Right kidney (tissue), 1 donor: ENCODE measurements at regions not wholly inside any gene's neighbourhood (a gene's known extent, or its start where the extent isn't known, plus 50 kb on each side); places are given as distances from the start of the nearest gene placed in this dataset.

Experiments used
- DNase-seq: peaks from one replicate; pipeline ENCODE4 v3.0.0-alpha.2; 2016

GRCh38 chr4:126784966-126785580, 847.7 kb upstream of the INTU start:
- DNase-seq, result no peak

GRCh38 chr4:126790633-126791032, 842.1 kb upstream of the INTU start:
- DNase-seq, result no peak

GRCh38 chr4:126794363-126794762, 838.4 kb upstream of the INTU start:
- no peak for DNase-seq

- DNase-seq, result no peak
Measured at GRCh38 chr4:126798214-126798613, 834.5 kb upstream of the INTU start.

- no peak for DNase-seq
Measured at GRCh38 chr4:126799416-126799815, 833.3 kb upstream of the INTU start.

- no peak for DNase-seq
Measured at GRCh38 chr4:126799971-126800574, 832.7 kb upstream of the INTU start.

- DNase-seq, result no peak
Measured at GRCh38 chr4:126800575-126801141, 832.1 kb upstream of the INTU start.

GRCh38 chr4:126807132-126807531, 825.6 kb upstream of the INTU start:
- DNase-seq, result no peak

GRCh38 chr4:126812076-126812475, 820.7 kb upstream of the INTU start:
- no peak for DNase-seq

GRCh38 chr4:126820631-126821030, 812.1 kb upstream of the INTU start:
- no peak for DNase-seq

GRCh38 chr4:126821152-126821551, 811.6 kb upstream of the INTU start:
- DNase-seq, result no peak

- no peak for DNase-seq
Measured at GRCh38 chr4:126825083-126825482, 807.7 kb upstream of the INTU start.

- no peak for DNase-seq
Measured at GRCh38 chr4:126827669-126828068, 805.1 kb upstream of the INTU start.

- no peak for DNase-seq
Measured at GRCh38 chr4:126834854-126835253, 797.9 kb upstream of the INTU start.

- DNase-seq, result no peak
Measured at GRCh38 chr4:126838941-126839679, 793.6 kb upstream of the INTU start.

GRCh38 chr4:126843492-126844067, 789.2 kb upstream of the INTU start:
- no peak for DNase-seq

GRCh38 chr4:126850286-126850685, 782.5 kb upstream of the INTU start:
- no peak for DNase-seq

- no peak for DNase-seq
Measured at GRCh38 chr4:126851391-126851790, 781.4 kb upstream of the INTU start.

GRCh38 chr4:126853715-126854114, 779.0 kb upstream of the INTU start:
- no peak for DNase-seq

- no peak for DNase-seq
Measured at GRCh38 chr4:126856906-126857305, 775.9 kb upstream of the INTU start.

- DNase-seq, result no peak
Measured at GRCh38 chr4:126859314-126859713, 773.4 kb upstream of the INTU start.

GRCh38 chr4:126859872-126860271, 772.9 kb upstream of the INTU start:
- DNase-seq, result no peak

- no peak for DNase-seq
Measured at GRCh38 chr4:126860308-126860707, 772.4 kb upstream of the INTU start.
